ENCODE measurements at regions not wholly inside any gene's neighbourhood (a gene's known extent, or its start where the extent isn't known, plus 50 kb on each side); places are given as distances from the start of the nearest gene placed in this dataset.

DNA sequence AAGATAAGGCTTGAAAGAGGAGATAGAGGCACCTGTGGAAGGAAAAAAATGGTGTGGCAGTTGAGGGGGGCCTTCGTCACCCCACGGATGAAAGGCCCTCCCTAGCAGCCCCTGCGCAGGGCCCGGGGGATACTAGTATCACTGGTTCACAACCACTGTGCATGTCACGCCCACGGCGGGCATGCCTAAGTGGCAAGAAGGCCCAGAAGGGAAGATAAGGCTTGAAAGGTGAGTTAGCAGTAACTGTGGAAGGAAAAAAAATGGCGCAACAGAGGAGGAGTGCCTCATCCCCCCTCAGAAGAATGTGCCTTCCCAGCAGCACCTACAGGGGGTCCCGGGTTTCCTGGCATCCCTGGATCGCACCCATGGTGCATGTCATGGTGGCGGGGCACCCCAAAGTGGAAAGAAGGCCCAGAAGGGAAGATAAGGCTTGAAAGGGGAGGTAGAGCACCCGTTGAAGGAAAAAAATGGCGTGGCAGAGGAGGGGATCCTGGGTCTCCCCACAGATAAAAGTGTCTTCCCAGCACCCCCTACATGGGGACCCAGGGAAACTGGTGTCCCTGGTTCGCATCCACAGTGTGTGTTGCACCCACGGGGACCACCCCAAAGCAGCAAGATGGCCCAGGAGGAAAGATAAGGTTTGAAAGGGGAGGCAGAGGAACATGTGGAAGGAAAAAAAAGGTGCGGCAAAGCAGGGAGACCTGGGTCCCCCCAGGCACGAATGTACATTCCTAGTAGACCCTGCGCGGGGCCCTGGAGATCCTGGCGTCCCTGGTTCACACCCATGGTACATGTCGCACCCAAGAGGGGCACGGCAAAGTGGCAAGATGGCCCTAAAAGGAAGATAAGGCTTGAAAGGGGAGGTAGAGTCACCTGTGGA lies 279.2 kb downstream of the ALG10 start:
- H3K27ac ChIP-seq: no peak overlapping the region
- DNase-seq (ENCODE audit: low spot score): no peak
- TF ChIP-seq, protein P1, sequence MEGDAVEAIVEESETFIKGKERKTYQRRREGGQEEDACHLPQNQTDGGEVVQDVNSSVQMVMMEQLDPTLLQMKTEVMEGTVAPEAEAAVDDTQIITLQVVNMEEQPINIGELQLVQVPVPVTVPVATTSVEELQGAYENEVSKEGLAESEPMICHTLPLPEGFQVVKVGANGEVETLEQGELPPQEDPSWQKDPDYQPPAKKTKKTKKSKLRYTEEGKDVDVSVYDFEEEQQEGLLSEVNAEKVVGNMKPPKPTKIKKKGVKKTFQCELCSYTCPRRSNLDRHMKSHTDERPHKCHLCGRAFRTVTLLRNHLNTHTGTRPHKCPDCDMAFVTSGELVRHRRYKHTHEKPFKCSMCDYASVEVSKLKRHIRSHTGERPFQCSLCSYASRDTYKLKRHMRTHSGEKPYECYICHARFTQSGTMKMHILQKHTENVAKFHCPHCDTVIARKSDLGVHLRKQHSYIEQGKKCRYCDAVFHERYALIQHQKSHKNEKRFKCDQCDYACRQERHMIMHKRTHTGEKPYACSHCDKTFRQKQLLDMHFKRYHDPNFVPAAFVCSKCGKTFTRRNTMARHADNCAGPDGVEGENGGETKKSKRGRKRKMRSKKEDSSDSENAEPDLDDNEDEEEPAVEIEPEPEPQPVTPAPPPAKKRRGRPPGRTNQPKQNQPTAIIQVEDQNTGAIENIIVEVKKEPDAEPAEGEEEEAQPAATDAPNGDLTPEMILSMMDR (IDR thresholded peaks at IDR 0.05): no peak
- H3K4me3 ChIP-seq: no peak overlapping the region

DNA sequence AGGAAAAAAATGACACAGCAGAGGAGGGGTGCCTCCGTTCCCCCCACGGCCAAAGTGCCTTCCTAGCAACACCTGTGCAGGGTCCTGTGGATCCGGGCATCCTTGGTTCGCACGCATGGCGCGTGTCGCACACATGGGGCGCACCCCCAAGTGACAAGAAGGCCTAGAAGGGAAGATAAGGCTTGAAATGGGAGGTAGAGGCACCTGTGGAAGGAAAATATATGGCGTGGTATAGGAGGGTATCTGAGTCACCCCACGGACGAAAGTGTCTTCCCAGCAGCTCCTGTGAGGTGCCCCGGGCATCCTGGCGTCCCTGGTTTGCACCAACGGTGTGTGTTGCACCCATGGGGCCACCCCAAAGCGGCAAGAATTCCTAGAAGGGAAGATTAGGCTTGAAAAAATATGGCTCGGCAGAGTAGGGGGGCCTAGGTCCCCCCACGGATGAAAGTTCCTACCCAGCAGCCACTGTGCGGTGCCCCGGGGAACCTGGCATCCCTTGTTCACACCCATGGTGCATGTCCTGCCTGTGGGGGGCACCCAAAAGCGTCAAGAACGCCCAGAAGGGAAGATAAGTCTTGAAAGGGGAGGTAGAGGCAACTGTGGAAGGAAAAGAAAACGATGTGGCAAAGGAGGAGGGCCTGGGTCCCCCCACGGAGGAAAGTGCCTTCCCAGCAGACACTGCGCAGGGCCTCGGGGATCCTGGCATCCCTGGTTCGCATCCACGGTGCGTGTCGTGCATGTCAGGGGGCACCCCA lies 280.0 kb downstream of the ALG10 start:
- no peak overlapping the region for H3K27ac ChIP-seq
- no peak overlapping the region for H3K4me3 ChIP-seq
- DNase-seq (ENCODE audit: low spot score): no peak
- TF ChIP-seq, protein P1 (IDR thresholded peaks at IDR 0.05): no peak

DNA sequence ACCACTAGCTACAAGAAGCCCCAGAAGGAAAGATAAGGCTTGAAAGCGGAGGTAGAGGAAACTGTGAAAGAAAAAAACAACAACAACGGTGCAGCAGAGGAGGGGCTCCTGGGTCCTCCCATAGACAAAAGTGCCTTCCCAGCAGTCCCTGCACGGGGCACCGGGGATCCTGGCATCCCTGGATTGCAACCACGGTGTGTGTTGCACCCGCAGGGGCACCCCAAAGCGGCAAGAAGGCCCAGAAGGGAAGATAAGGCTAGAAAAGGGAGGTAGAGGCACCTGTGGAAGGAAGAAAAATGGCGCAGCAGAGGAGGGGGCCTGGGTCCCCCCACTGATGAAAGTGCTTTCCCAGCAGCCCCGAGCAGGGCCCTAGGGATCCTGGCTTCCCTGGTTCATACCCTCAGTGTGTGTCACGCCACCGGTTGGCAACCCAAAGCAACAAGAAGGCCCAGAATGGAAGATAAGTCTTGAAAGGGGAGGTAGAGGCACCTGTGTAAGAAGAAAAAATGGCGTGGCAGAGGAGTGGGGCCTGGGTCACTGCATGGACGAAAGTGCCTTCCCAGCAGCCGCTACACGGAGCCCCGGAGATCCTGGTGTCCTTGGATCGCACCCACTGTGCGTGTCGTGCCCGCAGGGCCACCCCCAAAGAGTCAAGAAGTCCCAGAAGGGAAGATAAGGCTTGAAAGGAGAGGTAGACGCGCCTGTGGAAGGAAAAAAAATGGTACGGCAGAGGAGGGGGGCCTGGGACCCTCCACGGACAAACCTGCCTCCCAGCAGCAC lies 281.0 kb downstream of the ALG10 start:
- H3K27ac ChIP-seq: no peak overlapping the region
- TF ChIP-seq, protein P1 (IDR thresholded peaks at IDR 0.05): no peak

DNA sequence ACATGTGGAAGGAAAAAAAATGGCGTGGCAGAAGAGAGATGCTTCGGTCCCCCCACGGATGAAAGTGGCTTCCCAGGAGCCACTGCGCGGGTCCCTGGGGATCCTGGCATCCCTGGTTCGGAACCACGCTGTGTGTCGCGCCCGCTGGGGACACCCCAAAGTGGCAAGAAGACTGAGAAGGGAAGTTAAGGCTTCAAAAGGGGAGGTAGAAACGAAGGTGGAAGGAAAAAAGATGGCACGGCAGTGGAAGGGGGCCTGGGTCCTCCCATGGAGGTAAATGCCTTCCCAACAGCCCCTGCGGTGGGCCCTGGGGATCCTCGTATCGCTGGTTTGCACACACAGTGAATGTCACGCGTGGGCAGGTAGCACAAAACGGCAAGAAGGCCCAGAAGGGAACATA lies 281.7 kb downstream of the ALG10 start:
- no peak overlapping the region for H3K27ac ChIP-seq
- TF ChIP-seq, protein P1 (IDR thresholded peaks at IDR 0.05): no peak
- DNase-seq (ENCODE audit: low spot score): no peak
- no peak overlapping the region for H3K4me3 ChIP-seq

More for the DNA sequence above, 281.0 kb downstream of the ALG10 start:
- DNase-seq (ENCODE audit: low spot score): no peak
- no peak overlapping the region for H3K4me3 ChIP-seq

DNA sequence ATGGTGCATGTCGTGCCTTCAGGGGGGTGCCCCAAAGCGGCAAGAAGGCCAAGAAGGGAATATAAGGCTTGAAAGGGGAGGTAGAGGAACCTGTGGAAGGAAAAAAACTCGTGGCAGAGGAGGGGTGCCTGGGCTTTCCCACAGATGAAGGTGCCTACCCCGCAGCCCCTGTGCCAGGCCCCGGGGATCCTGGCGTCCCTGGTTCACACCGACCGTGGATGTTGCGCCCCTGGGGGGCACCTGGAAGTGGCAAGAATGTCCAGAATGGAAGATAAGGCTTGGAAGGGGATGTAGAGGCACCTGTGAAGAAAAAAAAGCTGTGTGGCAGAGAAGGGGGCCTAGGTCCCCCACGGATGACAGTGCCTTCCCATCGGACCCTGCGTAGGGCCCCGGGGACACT lies 282.2 kb downstream of the ALG10 start:
- TF ChIP-seq, protein P1 (IDR thresholded peaks at IDR 0.05): no peak
- DNase-seq (ENCODE audit: low spot score): no peak
- H3K27ac ChIP-seq: no peak overlapping the region
- no peak overlapping the region for H3K4me3 ChIP-seq

DNA sequence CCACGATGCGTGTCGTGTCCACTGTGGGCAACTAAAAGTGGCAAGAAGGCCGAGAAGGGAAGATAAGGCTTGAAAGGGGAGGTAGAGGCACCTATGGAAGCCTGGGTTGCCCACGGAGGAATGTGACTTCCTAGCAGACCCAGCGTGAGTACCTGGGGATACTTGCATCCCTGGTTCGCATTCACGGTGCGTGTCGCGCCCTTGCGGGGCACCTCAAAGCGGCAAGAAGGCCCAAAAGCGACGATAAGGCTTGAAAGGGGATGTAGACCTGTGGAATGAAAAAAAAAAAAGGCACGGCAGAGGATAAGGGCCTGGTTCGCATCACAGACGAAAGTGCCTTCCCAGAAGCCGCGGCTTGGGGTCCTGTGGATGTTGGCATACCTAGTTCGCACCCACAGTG lies 282.9 kb downstream of the ALG10 start:
- TF ChIP-seq, protein P1 (IDR thresholded peaks at IDR 0.05): no peak
- Histone ChIP-seq H3K27ac (no peak overlapping the region), H3K4me3 (no peak overlapping the region)
- no peak for DNase-seq (ENCODE audit: low spot score)

Data from coronary artery (tissue), 2 donors.